ENCODE measurements at regions not wholly inside any gene's neighbourhood (a gene's known extent, or its start where the extent isn't known, plus 50 kb on each side); places are given as distances from the start of the nearest gene placed in this dataset.

GRCh38 chr11:104433751-104434150 lies 269.8 kb upstream of the PDGFD start:
- H3K27me3 ChIP-seq = no peaks in the 10 kb centered on the region
- no peak overlapping the region for H3K4me2 ChIP-seq
- peaks cover 8% of the 10 kb centered on the region for H3K4me1 ChIP-seq
- H3K4me3 Mint-ChIP-seq = no peak overlapping the region
- no peak overlapping the region for H3K27ac Mint-ChIP-seq
- peaks cover 3% of the 10 kb centered on the region for H3K9me3 Mint-ChIP-seq
- H4K20me1 ChIP-seq (ENCODE audit: low read depth) = no peaks in the 10 kb centered on the region
- H2AFZ ChIP-seq (replicated peaks) = no peak overlapping the region
- peaks cover 37% of the 10 kb centered on the region for H3K4me1 Mint-ChIP-seq
- no peaks in the 10 kb centered on the region for H3K36me3 ChIP-seq
- TF ChIP-seq EZH2phosphoT487 (IDR thresholded peaks at IDR 0.05) (no peak), EZH2 (IDR thresholded peaks at IDR 0.05) (no peak)
- TF ChIP-seq, protein P1, sequence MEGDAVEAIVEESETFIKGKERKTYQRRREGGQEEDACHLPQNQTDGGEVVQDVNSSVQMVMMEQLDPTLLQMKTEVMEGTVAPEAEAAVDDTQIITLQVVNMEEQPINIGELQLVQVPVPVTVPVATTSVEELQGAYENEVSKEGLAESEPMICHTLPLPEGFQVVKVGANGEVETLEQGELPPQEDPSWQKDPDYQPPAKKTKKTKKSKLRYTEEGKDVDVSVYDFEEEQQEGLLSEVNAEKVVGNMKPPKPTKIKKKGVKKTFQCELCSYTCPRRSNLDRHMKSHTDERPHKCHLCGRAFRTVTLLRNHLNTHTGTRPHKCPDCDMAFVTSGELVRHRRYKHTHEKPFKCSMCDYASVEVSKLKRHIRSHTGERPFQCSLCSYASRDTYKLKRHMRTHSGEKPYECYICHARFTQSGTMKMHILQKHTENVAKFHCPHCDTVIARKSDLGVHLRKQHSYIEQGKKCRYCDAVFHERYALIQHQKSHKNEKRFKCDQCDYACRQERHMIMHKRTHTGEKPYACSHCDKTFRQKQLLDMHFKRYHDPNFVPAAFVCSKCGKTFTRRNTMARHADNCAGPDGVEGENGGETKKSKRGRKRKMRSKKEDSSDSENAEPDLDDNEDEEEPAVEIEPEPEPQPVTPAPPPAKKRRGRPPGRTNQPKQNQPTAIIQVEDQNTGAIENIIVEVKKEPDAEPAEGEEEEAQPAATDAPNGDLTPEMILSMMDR (IDR thresholded peaks at IDR 0.05) = no peak
- H3F3A ChIP-seq (ENCODE audit: low read depth) = no peaks in the 10 kb centered on the region
- no peaks in the 10 kb centered on the region for H3K36me3 Mint-ChIP-seq
- no peaks in the 10 kb centered on the region for H3K9me3 ChIP-seq (ENCODE audit: low read depth)
- no peak overlapping the region for H3K9ac ChIP-seq
- no peak for DNase-seq (ENCODE audit: low spot score)
- H3K27ac ChIP-seq = no peak overlapping the region
- no peaks in the 10 kb centered on the region for H3K27me3 Mint-ChIP-seq (ENCODE audit: insufficient read depth, low read depth)
- H3K4me3 ChIP-seq = no peak overlapping the region
- no peaks in the 10 kb centered on the region for H3K79me2 ChIP-seq (ENCODE audit: low read depth)

DNA sequence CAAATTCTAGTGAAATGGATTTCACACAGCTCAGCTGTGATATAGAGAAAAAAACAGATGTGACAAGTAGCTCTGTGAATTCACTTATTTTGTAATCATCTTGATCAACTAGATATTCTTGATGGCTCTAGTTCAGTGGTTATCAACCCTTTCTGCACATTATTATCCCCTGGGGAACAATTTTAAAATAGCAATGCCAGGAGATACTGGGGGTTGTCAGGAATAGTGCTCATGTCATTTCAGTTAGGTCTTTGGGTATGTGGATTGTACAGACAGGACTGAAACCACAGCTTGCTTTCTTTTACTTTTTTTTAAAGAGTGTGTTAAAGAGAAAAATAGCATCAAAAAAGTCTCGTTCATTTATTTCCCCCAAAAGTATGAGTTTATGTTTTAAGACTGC lies 269.0 kb upstream of the PDGFD start:
- Mint-ChIP-seq H3K9me3 (no peaks in the 10 kb centered on the region), H3K27me3 (ENCODE audit: insufficient read depth, low read depth) (no peaks in the 10 kb centered on the region), H3K4me1 (peaks cover 37% of the 10 kb centered on the region), H3K27ac (no peak overlapping the region), H3K36me3 (no peaks in the 10 kb centered on the region), H3K4me3 (no peak overlapping the region)
- DNase-seq (ENCODE audit: low spot score) = no peak
- Histone ChIP-seq H3K79me2 (ENCODE audit: low read depth) (no peaks in the 10 kb centered on the region), H3F3A (ENCODE audit: low read depth) (no peaks in the 10 kb centered on the region), H2AFZ (replicated peaks) (no peak overlapping the region), H3K9me3 (ENCODE audit: low read depth) (no peaks in the 10 kb centered on the region), H3K4me1 (peaks cover 8% of the 10 kb centered on the region), H3K27me3 (no peaks in the 10 kb centered on the region), H3K4me2 (no peak overlapping the region), H3K36me3 (no peaks in the 10 kb centered on the region), H3K4me3 (no peak overlapping the region), H3K27ac (no peak overlapping the region), H3K9ac (no peak overlapping the region), H4K20me1 (ENCODE audit: low read depth) (no peaks in the 10 kb centered on the region)
- TF ChIP-seq, protein P1 (IDR thresholded peaks at IDR 0.05) = no peak
- TF ChIP-seq EZH2 (IDR thresholded peaks at IDR 0.05) (no peak), EZH2phosphoT487 (IDR thresholded peaks at IDR 0.05) (no peak)

DNA sequence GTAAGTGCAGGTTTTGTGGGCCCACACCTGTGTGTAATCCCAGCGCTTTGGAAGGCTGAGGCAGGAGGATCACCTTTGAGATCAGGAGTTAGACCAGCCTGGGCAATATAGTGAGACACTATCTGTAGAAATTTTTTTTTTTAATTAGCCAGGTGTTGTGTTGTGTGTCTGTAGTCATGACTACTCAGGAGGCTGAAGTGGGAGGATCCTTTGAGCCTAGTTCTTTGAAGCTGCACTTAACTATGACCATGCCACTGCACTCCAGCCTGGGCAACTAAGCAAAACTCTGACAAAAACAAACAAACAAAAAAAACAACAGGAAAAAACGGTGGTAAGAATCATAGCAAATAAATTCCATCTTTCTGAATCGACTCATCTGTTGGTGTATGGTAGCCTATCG lies 268.6 kb upstream of the PDGFD start:
- Histone ChIP-seq H3K4me3 (no peak overlapping the region), H3K4me2 (no peak overlapping the region), H3K79me2 (ENCODE audit: low read depth) (no peaks in the 10 kb centered on the region), H3K9ac (no peak overlapping the region), H3K36me3 (no peaks in the 10 kb centered on the region), H3K27me3 (no peaks in the 10 kb centered on the region), H4K20me1 (ENCODE audit: low read depth) (no peaks in the 10 kb centered on the region), H2AFZ (replicated peaks) (no peak overlapping the region), H3F3A (ENCODE audit: low read depth) (no peaks in the 10 kb centered on the region), H3K4me1 (peaks cover 8% of the 10 kb centered on the region), H3K9me3 (ENCODE audit: low read depth) (no peaks in the 10 kb centered on the region), H3K27ac (no peak overlapping the region)
- H3K9me3 Mint-ChIP-seq = no peaks in the 10 kb centered on the region
- H3K27me3 Mint-ChIP-seq (ENCODE audit: insufficient read depth, low read depth) = no peaks in the 10 kb centered on the region
- TF ChIP-seq EZH2phosphoT487 (IDR thresholded peaks at IDR 0.05) = no peak
- TF ChIP-seq EZH2 (IDR thresholded peaks at IDR 0.05) = no peak
- H3K27ac Mint-ChIP-seq = no peak overlapping the region
- H3K4me3 Mint-ChIP-seq = no peak overlapping the region
- no peaks in the 10 kb centered on the region for H3K36me3 Mint-ChIP-seq
- DNase-seq (ENCODE audit: low spot score) = no peak
- peaks cover 37% of the 10 kb centered on the region for H3K4me1 Mint-ChIP-seq

DNA sequence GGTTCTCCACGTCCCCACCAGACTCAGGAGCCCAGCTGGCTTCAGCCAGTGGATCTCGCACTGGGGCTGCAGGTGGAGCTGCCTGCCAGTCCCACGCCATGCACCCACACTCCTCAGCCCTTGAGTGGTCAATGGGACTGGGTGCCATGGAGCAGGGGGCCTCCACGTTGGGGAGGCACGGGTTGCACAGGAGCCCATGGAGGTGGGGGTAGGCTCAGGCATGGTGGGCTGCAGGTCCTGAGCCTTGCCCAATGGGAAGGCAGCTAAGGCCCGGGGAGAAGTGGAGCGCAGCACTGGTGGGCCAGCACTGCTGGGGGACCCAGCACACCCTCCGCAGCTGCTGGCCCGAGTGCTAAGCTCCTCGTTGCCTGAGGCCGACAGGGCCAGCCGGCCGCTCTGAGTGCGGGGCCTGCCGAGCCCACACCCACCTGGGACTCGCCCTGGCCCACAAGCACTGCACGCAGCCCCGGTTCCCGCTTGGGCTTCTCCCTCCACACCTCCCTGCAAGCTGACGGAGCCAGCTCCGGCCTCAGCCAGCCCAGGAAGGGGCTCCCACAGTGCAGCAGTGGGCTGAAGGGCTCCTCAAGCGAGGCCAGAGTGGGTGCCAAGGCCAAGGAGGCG lies 258.5 kb upstream of the PDGFD start:
- DNase-seq (ENCODE audit: low spot score) = no peak
- H3K27me3 Mint-ChIP-seq (ENCODE audit: insufficient read depth, low read depth) = no peaks in the 10 kb centered on the region
- H4K20me1 ChIP-seq (ENCODE audit: low read depth) = no peaks in the 10 kb centered on the region
- no peaks in the 10 kb centered on the region for H3F3A ChIP-seq (ENCODE audit: low read depth)
- H3K79me2 ChIP-seq (ENCODE audit: low read depth) = no peaks in the 10 kb centered on the region
- peaks cover 4% of the 10 kb centered on the region for H3K9me3 Mint-ChIP-seq
- TF ChIP-seq EZH2 (IDR thresholded peaks at IDR 0.05) = no peak
- TF ChIP-seq, protein P1 (IDR thresholded peaks at IDR 0.05) = no peak
- no peak for TF ChIP-seq EZH2phosphoT487 (IDR thresholded peaks at IDR 0.05)
- H3K36me3 ChIP-seq = no peaks in the 10 kb centered on the region
- no peak overlapping the region for H3K4me3 Mint-ChIP-seq
- no peak overlapping the region for H3K4me3 ChIP-seq
- no peak overlapping the region for H3K4me2 ChIP-seq
- H3K27ac ChIP-seq = no peak overlapping the region
- H3K4me1 ChIP-seq = no peaks in the 10 kb centered on the region
- H3K9me3 ChIP-seq (ENCODE audit: low read depth) = no peaks in the 10 kb centered on the region
- H3K27me3 ChIP-seq = no peaks in the 10 kb centered on the region
- no peak overlapping the region for H2AFZ ChIP-seq (replicated peaks)
- no peak overlapping the region for H3K27ac Mint-ChIP-seq
- H3K9ac ChIP-seq = no peak overlapping the region
- H3K4me1 Mint-ChIP-seq = no peaks in the 10 kb centered on the region
- no peaks in the 10 kb centered on the region for H3K36me3 Mint-ChIP-seq
